ENCODE measurements at regions not wholly inside any gene's neighbourhood (a gene's known extent, or its start where the extent isn't known, plus 50 kb on each side); places are given as distances from the start of the nearest gene placed in this dataset.
"Not testable (repeated sequence)": the region's sequence is repeated elsewhere in the genome, so short reads cannot be mapped to it uniquely, and the experiment has no call there.

DNA sequence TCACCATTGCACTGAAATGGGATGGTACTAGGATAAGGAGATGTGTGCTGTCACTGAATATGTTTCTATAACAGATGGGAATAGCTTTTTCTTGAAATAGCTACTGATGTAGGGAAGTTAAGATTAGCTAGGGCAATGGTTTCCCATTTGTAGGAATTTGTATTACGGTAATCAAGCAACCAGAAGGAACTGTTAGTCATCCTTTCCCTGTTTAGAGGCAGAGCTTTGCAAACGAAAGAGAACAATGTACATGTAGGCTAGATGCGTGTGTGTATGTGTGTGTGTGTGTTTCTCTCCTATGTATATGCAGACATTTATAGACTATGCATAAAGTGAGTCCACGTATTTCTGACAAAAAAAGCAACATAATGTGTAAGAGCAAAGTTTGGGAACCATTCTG, 171.9 kb upstream of the GRIA1 start:
- no peak for DNase-seq

DNA sequence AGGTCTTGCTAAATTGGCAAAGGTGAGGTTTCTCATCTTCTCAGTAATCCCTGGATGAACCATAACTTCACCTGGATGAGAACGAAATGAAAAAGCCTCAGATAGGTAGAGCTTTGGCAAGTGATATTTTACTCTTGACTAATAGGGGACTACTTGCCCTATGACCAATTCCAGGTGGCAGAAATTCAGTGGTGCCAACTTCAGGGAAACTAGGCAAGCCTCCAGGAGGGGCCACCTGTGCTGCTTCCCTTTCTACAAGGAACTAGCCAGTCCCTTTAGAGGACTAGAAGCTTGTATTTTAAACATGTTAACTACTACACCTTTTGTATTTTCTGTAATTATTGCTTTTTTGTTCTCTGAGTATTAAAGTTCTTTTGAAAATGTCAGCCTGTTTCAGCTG, 169.0 kb upstream of the GRIA1 start:
- DNase-seq, result no peak

DNA sequence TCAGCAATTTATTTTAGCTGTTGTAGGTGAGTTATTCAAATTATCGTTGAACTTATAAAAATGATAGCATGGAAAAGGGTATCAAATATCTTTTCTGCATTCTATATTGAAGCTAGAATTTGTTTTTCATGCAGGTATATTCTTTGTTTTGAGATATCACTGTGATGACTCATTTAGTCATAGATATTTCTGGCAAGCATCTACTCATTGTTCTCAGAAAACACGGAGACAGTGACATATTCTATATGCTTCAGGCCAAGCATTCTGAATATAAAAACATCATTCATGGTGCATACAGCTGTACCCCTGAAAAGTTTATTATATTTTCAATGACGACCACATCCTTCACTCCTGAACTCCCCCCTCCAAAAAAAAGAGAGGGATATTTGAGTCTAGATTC, 150.3 kb upstream of the GRIA1 start:
- DNase-seq, result no peak

- no peak for DNase-seq
Observed at GRCh38 chr5:153340738-153341137, 149.7 kb upstream of the GRIA1 start.

DNA sequence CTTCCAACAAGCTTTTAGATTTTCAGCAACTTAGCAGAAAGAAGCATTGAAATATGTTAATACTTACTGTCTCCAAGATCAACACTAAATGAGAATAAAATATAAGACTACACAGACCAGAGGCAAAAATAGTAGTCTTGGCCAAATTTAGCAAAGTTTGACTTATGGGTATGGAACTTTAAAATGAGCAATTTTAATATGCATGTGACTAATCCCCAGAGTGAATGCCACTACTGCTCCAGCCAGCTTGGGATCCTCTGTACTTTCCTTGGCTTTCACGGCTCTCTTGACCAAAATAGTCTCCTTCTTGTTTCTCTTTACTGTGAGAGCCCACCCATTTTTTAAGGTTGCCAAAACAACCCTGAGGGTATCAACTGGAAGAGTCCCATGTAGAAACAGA, 148.0 kb upstream of the GRIA1 start:
- DNase-seq, result no peak

- DNase-seq, result no peak
Observed at GRCh38 chr5:153347611-153348010, 142.9 kb upstream of the GRIA1 start.

- no peak for DNase-seq
Observed at GRCh38 chr5:153350175-153350883, 140.1 kb upstream of the GRIA1 start.

GRCh38 chr5:153352685-153353219, 137.7 kb upstream of the GRIA1 start:
- peak; percentile 5 to 14 for DNase-seq

DNA sequence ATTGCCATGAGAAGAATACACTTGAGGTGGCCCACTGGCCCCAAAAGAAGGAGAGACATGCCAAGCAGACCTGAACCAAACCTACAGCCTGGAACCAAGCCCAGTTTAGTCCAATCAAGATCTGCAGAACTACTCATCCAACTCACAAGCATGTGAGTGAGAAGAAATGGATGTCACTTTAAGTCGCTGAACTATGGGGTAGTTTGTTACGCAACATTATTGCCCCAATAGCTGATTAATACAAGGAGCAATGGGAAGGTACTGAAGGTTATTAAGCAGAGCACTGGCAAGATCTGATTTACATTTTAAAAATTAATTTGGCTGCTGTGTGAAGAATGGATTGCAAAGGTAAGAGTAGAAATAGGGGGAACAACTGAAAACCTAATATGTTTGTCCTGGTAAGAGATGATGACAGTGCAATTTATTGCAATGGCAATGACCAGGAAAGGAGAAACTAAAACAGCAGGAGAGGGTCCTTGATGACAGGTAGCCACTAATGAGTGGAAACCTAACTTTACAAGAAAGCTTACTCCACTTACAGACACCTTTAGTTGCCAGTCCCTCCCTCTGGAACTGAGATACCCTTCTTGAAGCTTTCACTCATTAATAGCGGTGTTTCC, 132.9 kb upstream of the GRIA1 start:
- DNase-seq, result no peak

DNA sequence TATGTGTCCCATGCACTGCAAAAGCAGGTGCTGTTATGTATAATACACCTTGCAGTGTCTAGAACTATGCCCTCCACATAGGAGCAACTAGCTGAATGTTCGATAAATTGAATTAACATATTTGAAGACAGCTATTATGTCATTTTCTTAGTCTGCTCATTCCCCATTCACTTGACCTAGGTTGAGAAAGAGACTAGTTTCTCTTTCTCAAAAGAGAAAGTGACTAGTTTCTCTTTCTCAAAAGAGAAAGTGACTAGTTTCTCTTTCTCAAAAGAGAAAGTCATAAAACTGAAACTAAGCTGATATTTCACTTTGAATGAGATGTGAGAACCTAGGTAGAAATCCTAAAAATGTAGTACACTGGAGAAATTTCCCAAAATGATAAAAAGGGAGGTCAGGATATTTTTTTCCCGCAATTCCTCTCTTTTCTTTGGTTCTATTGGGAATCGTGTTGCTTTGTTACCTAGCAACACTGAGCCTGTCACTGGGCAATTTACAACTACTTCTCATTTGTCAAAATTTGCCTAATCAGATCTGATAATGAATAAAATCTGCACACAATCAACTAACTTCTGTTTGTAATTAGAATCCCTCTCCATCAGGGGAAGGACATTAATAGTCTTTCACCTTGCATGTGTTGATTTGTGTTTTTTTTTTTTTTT, 132.0 kb upstream of the GRIA1 start:
- DNase-seq, result no peak

DNA sequence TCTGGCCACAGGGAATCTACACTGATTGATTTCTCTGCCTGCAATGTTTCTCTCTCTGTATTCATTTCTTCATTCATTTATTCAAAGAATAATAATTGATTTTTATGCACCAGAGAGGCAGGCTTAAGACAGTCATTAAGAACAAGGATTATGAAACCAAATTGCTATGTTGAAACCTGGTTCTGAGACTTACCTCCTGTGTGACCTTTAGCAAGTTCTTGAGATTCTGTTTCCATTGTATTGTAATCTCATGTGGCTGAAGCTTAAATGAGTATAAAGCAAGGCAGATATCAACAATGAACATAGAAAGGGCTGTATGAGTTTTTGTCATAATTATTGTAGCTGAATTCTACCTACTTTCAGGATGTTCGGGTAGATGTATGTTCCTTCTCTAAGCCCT, 129.6 kb upstream of the GRIA1 start:
- no peak for DNase-seq

DNA sequence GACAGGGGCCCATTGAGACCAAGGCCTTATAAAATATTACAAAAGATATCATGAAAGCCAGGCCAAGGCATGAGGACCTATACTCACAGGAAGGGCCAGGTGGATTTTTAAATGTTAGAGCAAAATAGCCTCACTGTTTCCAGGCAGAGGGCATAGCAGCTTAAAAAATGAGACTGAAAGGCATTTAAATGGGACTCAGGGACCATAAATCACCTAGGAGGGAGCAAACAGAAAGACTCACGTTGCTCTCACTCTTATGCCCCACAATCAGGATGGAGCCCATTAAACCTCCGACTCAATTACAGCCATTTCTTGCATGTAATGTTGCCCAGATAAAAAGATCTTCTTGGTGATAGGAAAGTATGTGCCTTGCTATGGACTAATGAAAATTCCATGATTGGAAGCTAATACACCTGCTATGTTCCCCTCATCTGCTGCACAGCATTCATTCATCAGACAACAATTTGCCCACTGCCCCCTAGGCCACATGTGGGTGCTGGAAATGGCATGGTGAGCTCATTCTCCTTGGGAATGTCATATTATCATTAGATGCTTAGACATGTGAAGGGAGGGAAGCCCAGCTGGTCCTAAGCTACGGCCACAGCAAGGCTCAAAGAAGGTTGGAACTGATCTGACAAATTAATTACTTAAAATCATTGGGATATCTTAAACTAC, 128.6 kb upstream of the GRIA1 start:
- DNase-seq, result no peak

GRCh38 chr5:153365547-153365946, 124.9 kb upstream of the GRIA1 start:
- DNase-seq, result no peak

- no peak for DNase-seq
Observed at GRCh38 chr5:153367466-153367865, 123.0 kb upstream of the GRIA1 start.

DNA sequence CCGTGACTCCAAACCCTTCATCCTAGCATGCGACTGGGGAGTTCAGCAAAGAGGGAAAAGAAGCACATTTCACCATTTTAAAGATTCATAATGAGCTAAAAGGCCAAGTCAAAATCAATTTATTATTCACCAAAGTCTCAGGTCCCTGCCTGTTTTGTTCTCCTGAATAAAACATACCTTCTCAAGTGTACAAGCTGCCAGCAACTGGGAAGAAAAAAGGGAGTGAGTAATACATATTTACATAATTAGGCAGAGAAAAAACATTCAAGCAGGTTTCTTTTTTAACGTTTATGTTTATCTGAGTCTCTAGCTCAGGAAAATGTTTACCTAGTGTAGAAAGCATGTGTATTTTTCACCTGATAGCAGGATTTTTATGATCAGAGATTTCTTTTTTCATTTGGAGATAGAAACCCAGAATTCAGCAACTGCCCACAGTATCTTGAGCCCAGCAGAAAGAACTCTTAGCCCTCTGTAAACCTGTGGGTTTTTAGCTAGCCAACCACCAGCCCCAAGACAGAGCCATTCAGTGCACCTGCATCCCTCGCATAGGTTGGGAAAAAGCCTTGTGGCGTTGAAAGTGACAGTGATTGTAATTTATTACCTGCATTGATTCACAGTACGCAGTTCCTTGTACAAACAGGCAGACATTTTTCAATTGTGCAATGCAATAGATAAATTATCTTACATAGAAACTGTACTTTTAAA, 117.9 kb upstream of the GRIA1 start:
- DNase-seq, result no peak

DNA sequence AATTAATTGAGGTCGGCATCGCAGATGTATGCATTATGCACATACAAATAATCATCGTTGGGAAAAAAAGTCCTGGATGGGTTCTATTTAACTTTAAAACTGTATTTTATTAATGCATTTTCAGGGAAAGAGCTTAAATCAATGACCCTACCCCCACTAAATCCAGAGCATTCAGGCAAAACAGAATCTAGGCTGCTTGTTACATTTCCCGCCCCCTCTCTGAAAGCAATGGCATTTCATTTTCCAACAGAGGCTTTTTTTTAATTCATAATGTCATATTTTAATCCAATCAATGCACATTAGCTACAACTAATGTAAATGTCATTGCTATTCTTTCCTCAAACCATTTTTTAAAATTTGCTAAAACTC, 117.4 kb upstream of the GRIA1 start:
- DNase-seq, result no peak

DNA sequence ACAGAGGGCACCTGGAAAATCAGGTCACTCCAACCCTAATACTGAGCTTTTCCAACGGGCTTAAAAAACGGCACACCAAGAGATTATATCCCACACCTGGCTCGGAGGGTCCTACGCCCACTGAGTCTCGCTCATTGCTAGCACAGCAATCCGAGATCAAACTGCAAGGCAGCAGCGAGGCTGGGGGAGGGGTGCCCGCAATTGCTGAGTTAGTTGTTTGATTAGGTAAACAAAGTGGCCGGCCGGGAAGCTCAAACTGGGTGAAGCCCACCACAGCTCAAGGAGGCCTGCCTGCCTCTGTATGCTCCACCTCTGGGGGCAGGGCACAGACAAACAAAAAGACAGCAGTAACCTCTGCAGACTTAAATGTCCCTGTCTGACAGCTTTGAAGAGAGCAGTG, 108.8 kb upstream of the GRIA1 start:
- DNase-seq, result not testable (repeated sequence)

DNA sequence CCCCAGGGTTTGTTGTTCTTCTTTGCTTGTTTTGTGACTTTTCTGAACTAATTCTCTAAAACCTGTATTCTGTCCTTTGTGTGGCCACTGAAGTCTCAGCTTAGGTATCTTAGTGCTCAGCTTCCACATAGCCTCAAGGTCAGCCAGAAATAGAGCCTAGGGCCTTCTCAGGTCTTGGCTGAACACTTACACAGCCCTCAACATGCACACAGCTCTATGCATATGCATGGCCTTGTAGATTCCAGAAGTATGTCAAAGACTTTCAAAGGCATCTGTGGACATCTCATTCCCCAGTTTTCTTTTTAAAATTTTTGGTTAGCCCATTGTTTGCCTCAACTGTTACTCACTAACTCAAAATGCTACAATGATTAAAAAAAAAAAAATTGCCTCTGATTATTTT, 99.9 kb upstream of the GRIA1 start:
- no peak for DNase-seq

DNA sequence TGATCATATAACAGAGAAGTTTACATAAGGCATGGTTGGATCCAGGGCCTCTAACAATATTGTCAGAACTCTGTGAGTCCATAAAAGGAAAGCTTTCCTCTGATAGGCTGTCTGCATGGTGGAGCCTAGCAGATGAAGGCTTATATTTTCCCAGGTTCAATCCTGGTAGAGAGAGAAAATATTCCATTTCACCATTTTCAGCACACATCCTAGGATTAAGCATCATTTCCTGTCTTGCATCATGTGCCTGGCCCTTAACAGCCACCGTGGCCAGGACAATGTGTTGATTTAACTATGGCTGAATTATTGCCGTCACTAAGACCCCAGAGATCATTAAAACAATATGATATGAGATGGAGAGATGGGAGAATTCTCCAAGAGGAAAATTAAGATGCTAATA, 90.9 kb upstream of the GRIA1 start:
- DNase-seq, result no peak

DNA sequence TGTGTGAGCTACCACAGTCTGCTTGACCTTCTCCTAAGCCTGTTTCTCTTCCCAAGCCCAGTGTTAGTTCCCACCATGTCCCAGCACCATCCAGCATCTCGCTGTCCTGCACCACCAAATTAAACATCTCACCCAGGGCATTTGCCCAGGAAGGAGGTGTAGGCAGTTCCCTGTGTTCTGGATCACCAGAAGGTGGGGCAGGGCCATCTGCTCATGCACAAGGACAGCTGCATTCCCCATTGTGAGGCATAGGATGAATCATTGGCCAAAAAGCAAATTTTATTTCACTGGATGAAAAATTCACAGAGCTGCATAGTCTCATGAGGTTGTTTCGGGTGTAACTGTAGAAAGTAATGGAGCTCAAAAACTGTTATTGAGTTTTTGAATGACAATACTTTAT, 89.5 kb upstream of the GRIA1 start:
- DNase-seq, result no peak

DNA sequence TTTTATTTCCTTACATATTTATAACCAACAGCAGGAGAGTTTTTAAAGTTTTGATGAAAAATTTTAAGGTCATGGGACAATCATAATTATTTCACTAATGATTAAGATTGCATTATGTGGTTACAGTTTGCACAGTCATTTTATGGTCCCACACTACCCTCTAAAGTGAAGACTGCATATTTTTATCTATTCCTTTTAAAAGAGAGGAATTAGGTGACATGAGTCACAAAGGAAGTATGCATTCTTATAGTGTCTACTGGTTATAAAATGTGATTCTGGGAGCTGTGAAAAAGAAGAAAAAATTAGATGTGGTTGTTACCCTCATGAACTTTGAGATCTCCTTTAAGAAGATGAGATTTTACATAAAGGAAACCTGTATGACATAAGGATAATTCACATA, 87.9 kb upstream of the GRIA1 start:
- no peak for DNase-seq

GRCh38 chr5:153403470-153403869, 87.0 kb upstream of the GRIA1 start:
- no peak for DNase-seq

- no peak for DNase-seq
Observed at GRCh38 chr5:153404747-153405146, 85.7 kb upstream of the GRIA1 start.
